ENCODE measurements at regions not wholly inside any gene's neighbourhood (a gene's known extent, or its start where the extent isn't known, plus 50 kb on each side); places are given as distances from the start of the nearest gene placed in this dataset.
"Not testable (repeated sequence)": the region's sequence is repeated elsewhere in the genome, so short reads cannot be mapped to it uniquely, and the experiment has no call there.

DNA sequence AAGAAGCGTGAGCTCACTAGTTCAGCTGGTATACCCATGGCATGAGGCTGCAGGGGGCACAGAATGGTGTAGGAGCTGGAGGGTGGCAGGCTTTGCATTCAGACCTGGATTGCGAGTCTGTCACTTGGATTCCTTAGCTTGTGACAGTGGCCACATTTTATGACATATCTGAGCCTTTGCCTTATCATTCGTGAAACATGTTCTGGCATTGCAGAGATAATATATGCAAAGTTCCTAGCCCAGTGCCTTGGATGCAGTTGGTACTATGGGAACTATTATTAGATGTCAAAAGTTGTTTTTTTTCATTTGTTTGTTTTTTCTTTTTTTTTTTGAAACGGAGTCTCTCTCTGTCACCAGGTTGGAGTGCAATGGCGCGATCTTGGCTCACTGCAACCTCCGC lies 230.7 kb upstream of the PRDM1 start:
- POLR2A ChIA-PET (ENCODE audit: low non-redundant PET), result no interaction called here
- no peak for TF ChIP-seq CTCF (conservative IDR thresholded peaks at IDR 0.05; ENCODE audit: low read depth)

DNA sequence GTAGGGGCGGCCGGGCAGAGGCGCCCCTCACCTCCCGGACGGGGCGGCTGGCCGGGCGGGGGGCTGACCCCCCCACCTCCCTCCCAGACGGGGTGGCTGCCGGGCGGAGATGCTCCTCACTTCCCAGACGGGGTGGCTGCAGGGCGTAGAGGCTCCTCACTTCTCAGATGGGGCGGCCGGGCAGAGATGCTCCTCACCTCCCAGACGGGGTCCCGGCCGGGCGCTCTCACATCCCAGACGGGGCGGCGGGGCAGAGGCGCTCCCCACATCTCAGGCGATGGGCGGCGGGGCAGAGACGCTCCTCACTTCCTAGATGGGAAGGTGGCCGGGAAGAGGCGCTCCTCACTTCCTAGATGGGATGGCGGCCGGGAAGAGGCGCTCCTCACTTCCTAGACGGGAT lies 232.2 kb upstream of the PRDM1 start:
- H3K27ac ChIP-seq; DNase-seq (ENCODE audit: low spot score); POLR2A ChIA-PET (ENCODE audit: low non-redundant PET); CTCF ChIA-PET: not testable (repeated sequence)

More for the DNA sequence above, 230.7 kb upstream of the PRDM1 start:
- no peak for DNase-seq (ENCODE audit: low spot score)
- no peak overlapping the region for H3K27ac ChIP-seq
- CTCF ChIA-PET, result no interaction called here

DNA sequence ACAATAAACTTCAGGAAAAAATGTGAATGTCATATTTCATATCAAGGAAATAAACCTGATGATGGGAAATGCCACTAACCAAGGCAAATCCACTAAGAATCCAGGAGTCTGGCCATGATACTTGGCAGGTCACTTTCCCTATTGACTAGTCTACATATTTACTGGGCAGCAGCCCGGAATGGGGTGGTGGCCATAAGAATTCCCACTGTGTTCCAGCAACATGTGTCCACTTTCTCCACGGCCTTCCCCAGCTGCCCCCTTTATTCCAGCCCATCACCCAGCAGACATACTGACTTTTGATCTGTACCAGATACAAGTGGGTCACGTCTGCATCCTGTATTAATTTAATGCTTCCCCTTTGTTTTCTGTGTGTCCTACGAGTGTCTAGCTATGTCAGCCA lies 234.5 kb upstream of the PRDM1 start:
- POLR2A ChIA-PET (ENCODE audit: low non-redundant PET), result no interaction called here
- TF ChIP-seq CTCF (conservative IDR thresholded peaks at IDR 0.05; ENCODE audit: low read depth), result no peak
- no peak for DNase-seq (ENCODE audit: low spot score)
- H3K27ac ChIP-seq, result no peak overlapping the region
- CTCF ChIA-PET, result no interaction called here

- no peak for DNase-seq (ENCODE audit: low spot score)
- ChIA-PET POLR2A (ENCODE audit: low non-redundant PET) (no interaction called here), CTCF (no interaction called here)
- no peak for TF ChIP-seq CTCF (conservative IDR thresholded peaks at IDR 0.05; ENCODE audit: low read depth)
- no peak overlapping the region for H3K27ac ChIP-seq
These were observed 235.0 kb upstream of the PRDM1 start for GRCh38 chr6:105851113-105851580.

GRCh38 chr6:105850261-105851112 lies 235.6 kb upstream of the PRDM1 start:
- ChIA-PET POLR2A (ENCODE audit: low non-redundant PET) (no interaction called here), CTCF (no interaction called here)
- no peak for TF ChIP-seq CTCF (conservative IDR thresholded peaks at IDR 0.05; ENCODE audit: low read depth)
- no peak overlapping the region for H3K27ac ChIP-seq
- no peak for DNase-seq (ENCODE audit: low spot score)

DNA sequence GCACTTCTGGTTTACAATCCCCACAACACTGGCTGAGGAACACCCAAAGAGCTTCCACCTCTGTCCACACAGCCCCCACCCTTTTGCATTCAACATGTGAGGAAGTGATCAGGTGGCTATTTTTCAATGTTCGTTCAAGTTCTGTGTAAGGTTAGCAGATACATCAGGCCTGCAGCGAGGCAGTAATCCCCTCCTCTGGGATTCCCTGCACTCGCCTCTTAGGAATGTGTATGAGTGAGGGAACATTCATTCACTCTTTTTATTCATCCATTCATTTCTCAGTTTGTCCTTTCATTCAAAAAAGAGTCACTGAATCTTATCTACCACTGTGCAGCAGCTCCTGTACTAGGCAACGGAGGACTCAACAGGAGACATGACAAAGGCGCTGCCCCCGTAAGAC lies 236.4 kb upstream of the PRDM1 start:
- TF ChIP-seq CTCF (conservative IDR thresholded peaks at IDR 0.05; ENCODE audit: low read depth), result no peak
- H3K27ac ChIP-seq, result no peak overlapping the region
- ChIA-PET CTCF (no interaction called here), POLR2A (ENCODE audit: low non-redundant PET) (no interaction called here)
- no peak for DNase-seq (ENCODE audit: low spot score)

DNA sequence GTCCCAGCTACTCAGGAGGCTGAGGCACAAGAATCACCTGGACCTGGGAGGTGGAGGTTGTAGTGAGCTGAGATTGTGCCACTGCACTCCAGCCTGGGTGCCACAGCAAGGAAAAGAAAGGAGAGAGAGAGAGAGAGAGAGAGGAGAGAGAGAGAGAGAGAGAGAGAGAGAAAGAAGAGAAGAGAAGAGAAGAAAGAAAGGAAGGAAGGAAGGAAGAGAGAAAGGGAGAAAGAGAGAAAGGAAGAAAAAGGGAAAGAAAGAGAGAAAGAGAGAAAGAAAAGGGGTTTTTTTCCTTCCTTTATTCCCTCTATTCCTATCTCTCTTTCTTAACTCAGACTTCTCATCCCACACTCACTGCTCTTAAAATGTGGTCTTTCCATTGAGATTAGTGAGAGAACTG lies 238.7 kb upstream of the PRDM1 start:
- no peak for TF ChIP-seq CTCF (conservative IDR thresholded peaks at IDR 0.05; ENCODE audit: low read depth)
- CTCF ChIA-PET, result interaction anchor here (0.7 kb wide), 1 partner anchor 155 kb away, joined by 3 read pairs; no protein-coding TSS in a partner anchor
- DNase-seq (ENCODE audit: low spot score), result no peak
- H3K27ac ChIP-seq, result no peak overlapping the region
- POLR2A ChIA-PET (ENCODE audit: low non-redundant PET), result no interaction called here
